SK-N-SH (cell line): ENCODE measurements at regions not wholly inside any gene's neighbourhood (a gene's known extent, or its start where the extent isn't known, plus 50 kb on each side); places are given as distances from the start of the nearest gene placed in this dataset.

Source experiments
- CTCF ChIP-seq: fragments of 200-600 bp; sonication (generic); IDR thresholded peaks from 2 replicates; pipeline ENCODE4 v1.6.1; 2017; ENCODE audit warnings: antibody characterized with exemption, mild to moderate bottlenecking, moderate library complexity
- POLR2AphosphoS5 ChIP-seq: IDR thresholded peaks from 2 replicates; pipeline ENCODE4 v1.6.1; 2012; ENCODE audit warnings: low read depth, low read length
- RFX5 ChIP-seq: IDR thresholded peaks from 2 replicates; pipeline ENCODE4 v1.6.1; 2012; ENCODE audit warnings: mild to moderate bottlenecking, improper control_type of control experiment, low read length

GRCh38 chr16:62450291-62450690 is 414.1 kb upstream of the CDH8 start:
- TF ChIP-seq POLR2AphosphoS5: no peak
- no peak for TF ChIP-seq CTCF
- TF ChIP-seq RFX5: no peak
